CD1c-positive myeloid dendritic cell (primary cell): ENCODE measurements at regions not wholly inside any gene's neighbourhood (a gene's known extent, or its start where the extent isn't known, plus 50 kb on each side); places are given as distances from the start of the nearest gene placed in this dataset.
"Not testable (repeated sequence)": the region's sequence is repeated elsewhere in the genome, so short reads cannot be mapped to it uniquely, and the experiment has no call there.

Experiments used
- DNase-seq: peaks from one replicate; pipeline ENCODE4 v3.0.0-alpha.2; 2016; ENCODE audit errors: extremely low spot score

- DNase-seq, result no peak
Observed at GRCh38 chr4:33914386-33914785, 2329.9 kb downstream of the ARAP2 start.

DNA sequence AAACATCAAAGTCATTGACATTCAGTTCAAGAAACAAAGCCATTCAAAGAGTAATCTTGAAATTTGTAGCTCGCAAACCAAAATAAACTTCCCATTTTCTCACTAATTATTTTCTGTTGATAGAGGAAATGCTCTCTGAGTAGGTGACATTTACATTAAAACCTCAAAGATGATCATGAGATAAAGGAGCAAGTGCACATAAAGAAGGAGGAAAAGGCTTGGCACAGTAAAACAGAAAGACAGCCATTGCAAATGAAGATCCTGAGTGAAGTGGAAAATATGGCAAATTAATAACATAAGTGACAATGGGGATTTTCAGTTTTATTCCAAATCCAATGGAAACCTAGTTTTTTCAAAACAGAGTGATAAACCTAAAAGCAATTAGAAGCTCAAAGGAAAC is 2320.8 kb downstream of the ARAP2 start:
- no peak for DNase-seq

- DNase-seq, result no peak
Observed at GRCh38 chr4:33924239-33924638, 2320.1 kb downstream of the ARAP2 start.

DNA sequence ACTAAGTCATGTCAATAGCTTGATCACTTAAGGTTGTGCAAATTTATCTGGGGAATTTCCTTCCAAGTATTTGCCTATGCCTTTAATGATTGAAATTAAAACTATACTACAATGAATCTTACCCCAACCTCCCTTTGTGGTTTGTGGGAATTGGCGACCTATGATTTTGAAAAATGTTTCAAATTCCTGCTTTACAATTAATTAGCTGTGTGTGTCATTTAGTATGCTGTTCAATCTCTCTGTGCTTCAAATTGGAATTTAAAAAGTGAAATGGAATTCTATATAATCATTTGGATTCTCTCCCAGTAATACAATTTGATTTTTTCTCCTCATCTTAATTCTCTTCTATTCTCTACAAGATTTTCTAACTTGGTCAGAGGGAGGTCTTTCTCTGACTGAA is 2319.5 kb downstream of the ARAP2 start:
- no peak for DNase-seq

- no peak for DNase-seq
Observed at GRCh38 chr4:33930497-33930896, 2313.8 kb downstream of the ARAP2 start.

GRCh38 chr4:33931026-33931425 is 2313.3 kb downstream of the ARAP2 start:
- DNase-seq, result no peak

DNA sequence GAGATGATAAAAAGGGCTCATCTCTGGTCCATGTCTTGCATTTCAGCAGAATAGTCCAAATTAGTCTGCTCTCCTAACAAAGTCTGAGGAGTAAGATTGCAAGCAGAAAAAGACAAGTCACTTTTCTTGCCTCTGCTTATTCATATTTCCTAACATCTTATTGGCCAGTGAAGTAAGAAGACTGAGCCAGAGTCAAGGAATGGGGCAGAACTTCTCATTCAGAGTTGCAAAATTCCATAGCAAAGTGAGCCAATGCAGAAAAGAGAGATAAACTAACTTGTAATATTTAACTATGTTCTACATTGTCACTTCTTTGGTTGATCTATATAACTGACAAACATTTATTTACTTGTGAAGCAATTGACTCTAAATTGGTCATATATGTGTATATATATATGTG is 2304.0 kb downstream of the ARAP2 start:
- DNase-seq, result no peak

DNA sequence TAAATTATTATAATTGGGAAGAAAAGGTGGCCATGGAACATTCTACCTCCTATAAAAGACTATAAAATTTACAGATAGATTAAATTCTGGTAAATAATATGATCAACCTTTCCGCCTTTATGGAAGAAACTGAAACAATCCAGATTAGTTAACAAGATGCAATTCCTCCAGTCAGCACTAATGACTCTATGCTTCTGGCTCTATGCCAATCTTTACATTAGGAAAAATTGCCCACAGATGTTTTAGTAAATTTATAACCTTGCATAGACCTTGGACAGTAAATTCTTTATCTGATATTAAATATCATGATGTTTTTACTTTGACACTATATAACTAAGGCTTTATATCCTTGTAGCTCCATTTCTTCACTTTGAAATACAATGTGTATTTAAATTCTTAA is 2302.5 kb downstream of the ARAP2 start:
- DNase-seq, result no peak

DNA sequence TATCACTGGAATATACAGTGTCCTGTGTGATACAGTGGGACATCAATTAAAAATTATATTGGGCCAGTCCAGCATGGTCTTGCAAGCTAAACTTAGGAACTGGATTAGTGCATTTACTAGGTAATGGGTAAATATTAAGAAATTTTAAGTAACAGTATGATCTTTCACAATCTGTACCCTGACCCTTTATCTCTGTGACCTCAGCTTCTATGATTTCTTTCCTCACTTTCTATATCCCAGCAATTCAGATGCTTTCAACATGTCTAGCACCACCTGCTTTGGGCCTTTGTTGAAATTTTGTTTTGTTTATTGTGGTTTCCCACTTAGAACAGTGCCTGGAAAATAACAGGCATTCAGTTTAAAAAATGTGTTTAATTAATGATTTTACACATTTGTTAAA is 2295.4 kb downstream of the ARAP2 start:
- no peak for DNase-seq

- not testable (repeated sequence) for DNase-seq
Observed at GRCh38 chr4:33953848-33954247, 2290.5 kb downstream of the ARAP2 start.

- DNase-seq, result no peak
Observed at GRCh38 chr4:33954759-33955158, 2289.6 kb downstream of the ARAP2 start.

DNA sequence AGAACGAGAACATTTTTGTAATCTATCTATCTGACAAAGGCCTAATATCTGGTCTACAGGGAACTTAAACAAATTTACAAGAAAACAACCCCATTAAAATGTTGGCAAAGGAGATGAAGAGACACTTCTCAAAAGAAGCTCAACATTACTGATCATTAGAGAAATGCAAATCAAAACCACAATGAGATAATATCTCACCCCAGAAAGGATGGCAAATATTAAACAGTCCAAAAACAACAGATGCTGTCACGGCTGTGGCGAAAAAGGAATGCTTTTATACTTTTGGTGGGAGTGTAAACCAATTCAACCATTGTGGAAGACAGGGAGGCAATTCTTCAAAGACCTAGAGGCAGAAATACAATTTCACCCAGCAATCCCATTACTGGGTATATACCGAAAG is 2284.8 kb downstream of the ARAP2 start:
- no peak for DNase-seq

DNA sequence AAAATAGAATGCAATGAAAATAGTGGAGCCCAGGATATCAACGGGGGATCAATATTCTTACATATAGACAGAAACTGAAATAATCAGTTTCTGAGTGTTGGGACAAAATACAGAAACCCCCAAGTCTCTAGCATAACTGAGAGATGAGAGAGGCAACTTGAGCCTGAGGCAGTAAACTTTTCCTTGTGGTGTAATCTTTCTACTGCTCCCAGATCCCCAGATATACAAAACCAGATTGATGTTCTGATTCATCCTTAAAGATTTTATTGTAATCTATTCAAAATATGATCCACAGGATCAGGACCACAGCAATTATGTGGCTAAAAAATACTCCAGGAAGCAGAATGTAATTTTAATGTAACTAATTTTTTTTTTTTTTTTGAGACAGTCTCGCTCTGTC is 2282.6 kb downstream of the ARAP2 start:
- no peak for DNase-seq

DNA sequence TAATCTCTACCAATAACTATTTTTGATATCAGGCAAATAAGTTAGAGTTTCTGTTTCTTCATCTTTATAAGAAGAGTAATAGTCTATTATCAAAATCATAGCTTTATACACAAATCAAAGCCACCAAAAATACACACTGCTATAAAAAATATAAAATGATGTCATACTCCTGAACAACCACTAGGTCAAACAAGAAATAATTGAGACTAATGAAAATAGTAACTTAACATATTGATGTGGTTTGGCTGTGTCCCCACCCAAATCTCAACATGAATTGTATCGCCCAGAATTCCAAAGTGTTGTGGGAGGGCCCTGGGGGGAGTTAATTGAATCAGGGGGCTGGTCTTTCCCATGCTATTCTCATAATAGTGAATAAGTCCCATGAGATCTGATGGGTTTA is 2277.5 kb downstream of the ARAP2 start:
- no peak for DNase-seq

GRCh38 chr4:33974270-33974669 is 2270.0 kb downstream of the ARAP2 start:
- DNase-seq, result no peak

DNA sequence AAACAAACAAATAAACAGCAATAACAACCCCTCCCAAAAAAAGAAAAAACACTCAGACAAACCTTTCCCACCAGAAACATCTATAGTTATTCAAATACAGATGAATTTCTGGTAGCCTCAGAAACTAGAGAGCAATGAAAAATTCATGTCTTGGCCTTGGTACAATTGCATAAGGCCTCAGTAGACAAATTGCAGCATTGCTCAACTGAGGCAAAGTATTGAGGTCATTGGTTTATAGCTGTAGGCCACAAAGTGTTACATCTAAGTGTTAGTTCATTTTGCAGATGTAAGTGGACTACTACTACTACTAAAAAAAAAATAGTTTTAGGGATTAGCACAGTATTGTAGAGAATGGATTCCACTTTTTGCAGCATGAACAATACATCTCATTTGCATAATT is 2268.3 kb downstream of the ARAP2 start:
- DNase-seq, result no peak

GRCh38 chr4:33979781-33980180 is 2264.5 kb downstream of the ARAP2 start:
- DNase-seq, result not testable (repeated sequence)

GRCh38 chr4:33980361-33980760 is 2264.0 kb downstream of the ARAP2 start:
- no peak for DNase-seq

GRCh38 chr4:33989820-33990443 is 2254.4 kb downstream of the ARAP2 start:
- no peak for DNase-seq

DNA sequence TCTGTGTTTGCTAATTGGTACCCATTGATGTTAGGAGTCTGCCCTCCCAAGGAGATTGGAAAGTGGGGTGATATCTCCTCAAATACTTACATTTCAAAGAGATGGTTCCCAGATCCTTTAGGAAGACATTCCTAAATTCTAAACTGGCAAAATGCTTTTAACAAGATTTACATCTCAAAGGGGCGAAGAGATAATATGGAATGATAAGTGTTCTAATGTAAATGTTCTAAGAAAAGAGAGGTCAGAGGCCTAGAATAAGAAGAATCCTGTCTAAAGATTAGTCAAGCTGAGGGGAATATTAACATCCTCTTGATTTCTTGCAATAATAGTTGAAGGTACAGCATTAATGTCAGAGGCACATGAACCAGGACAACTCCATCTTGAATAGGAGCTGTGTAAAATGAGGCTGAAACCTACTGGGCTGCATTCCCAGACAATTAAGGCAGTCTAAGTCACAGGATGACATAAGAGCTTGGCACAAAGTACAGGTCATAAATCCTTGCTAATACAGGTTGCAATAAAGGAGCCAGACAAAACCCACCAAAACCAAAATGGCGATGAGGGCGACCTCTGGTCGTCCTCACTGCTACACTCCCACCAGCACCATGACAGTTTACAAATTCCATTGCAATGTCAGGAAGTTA is 2248.1 kb downstream of the ARAP2 start:
- no peak for DNase-seq

- DNase-seq, result no peak
Observed at GRCh38 chr4:33998291-33998690, 2246.0 kb downstream of the ARAP2 start.

DNA sequence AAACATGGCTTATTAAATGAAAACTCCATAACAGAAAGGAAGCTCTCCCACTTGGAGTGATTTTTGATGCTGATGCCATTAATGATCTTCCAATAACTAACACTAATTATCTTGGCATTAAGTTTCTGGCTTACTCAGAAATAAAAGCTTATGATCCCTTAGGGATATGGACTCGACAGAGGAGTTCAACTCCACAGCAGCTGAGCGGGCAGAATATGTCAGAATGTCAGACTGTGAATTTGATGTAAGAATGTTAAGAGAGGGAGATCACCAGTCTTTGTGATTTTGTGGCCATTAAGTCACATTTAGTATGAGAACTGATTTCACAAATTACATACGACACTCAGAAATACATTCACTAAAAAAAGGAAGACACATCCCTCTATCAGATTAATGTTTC is 2244.0 kb downstream of the ARAP2 start:
- DNase-seq, result no peak

DNA sequence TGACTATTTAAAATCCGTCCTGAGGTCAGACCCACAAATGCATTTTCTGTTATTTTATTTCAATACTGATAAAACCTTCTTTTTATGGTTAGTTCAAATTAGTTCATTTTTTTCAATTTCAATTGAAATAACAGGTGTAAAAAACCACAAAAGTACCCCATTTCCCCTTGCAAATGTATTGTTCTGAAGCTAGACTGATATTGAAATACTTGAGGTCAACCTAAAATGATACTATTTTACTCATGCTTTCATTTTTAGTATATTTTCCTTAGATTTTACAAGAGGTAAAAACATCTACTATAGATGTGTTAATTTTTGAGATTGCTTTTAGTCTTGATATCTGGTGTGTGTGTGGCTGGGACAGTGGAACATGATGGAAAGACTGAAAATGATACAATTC is 2237.8 kb downstream of the ARAP2 start:
- not testable (repeated sequence) for DNase-seq

DNA sequence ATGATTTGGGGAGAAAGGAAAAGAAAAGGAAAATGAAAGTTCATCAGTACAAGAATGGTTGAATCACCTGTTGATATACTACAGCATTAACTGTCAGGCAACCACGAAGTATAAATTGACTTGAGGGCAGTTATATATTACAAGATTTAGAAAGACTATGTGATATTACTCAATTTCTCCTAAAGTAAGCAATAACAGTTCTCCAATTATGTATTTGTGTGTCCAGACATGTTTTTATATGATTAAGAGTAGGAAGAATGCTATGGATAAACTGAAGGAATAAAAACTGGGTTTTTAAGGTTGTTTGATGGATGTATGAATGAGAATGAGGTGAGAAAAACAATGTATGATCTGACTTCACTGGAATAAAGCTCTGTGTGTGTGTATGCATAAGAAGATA is 2234.4 kb downstream of the ARAP2 start:
- DNase-seq, result no peak
